ENCODE measurements at regions not wholly inside any gene's neighbourhood (a gene's known extent, or its start where the extent isn't known, plus 50 kb on each side); places are given as distances from the start of the nearest gene placed in this dataset.

GRCh38 chr10:37679465-37679864 is 177.9 kb downstream of the ZNF248 start:
- TF ChIP-seq YY1 (IDR thresholded peaks at IDR 0.05; ENCODE audit: insufficient read depth, insufficient read length) (no peak), ZNF274 (IDR thresholded peaks at IDR 0.05; ENCODE audit: low read depth, low read length) (no peak), SUZ12 (IDR thresholded peaks at IDR 0.05; ENCODE audit: extremely low read depth, insufficient read depth, insufficient read length) (no peak)

Measured in NT2/D1 (cell line).